Endothelial cell of umbilical vein (primary cell): ENCODE measurements at regions not wholly inside any gene's neighbourhood (a gene's known extent, or its start where the extent isn't known, plus 50 kb on each side); places are given as distances from the start of the nearest gene placed in this dataset.
"Not testable (repeated sequence)": the region's sequence is repeated elsewhere in the genome, so short reads cannot be mapped to it uniquely, and the experiment has no call there.

ENCODE experiments used
- BruUV-seq: library from RNA; stranded (reverse); fragments of 400-500 nt; replicated peaks from 2 replicates; lab custom pipeline; 2021; lab: Mats Ljungman, UMichigan
- CTCF ChIA-PET: fragments of 300-600, 350-600 bp; sonication (Branson Sonifier 250); formaldehyde crosslinking; loops from one replicate; lab custom pipeline; 2021; ENCODE audit warnings: antibody characterized with exemption, inconsistent platforms; lab: Charles Lee
- POLR2A ChIA-PET: fragments of 300-600, 350-600 bp; sonication (Branson Sonifier 250); formaldehyde crosslinking; loops from one replicate; lab custom pipeline; 2021; ENCODE audit warnings: antibody characterized with exemption, inconsistent platforms; lab: Charles Lee
- DNase-seq: peaks from one replicate; pipeline ENCODE4 v3.0.0-alpha.2; 2011; ENCODE audit warnings: low read depth, low spot score
- FAIRE-seq: peaks from 2 replicates; lab custom pipeline; 2011; peaks lifted over from hg19 to GRCh38; lab: Jason Lieb, UNC
- H2AFZ ChIP-seq: 2 replicates; pipeline ENCODE4 v1.6.0; 2012; ENCODE audit warnings: low read depth, low read length, control low read depth, inconsistent platforms
- H3K27ac ChIP-seq: 2 replicates; pipeline ENCODE4 v1.5.1; 2011; ENCODE audit warnings: low read depth, mild to moderate bottlenecking, control low read depth, low read length, moderate library complexity; ENCODE audit not compliant: insufficient read depth
- H3K27me3 ChIP-seq, 2 experiments: 2 replicates each; pipeline versions ENCODE4 v1.6.0 to v1.6.1; 2011; ENCODE audit warnings: low read length in 2 of 2, mixed read lengths in 1 of 2; ENCODE audit not compliant: control insufficient read depth in 2 of 2, insufficient read depth in 2 of 2
- H3K36me3 ChIP-seq, 2 experiments: 2 replicates in 1 of 2; 3 replicates in 1 of 2; pipeline ENCODE4 v1.5.1; 2011; ENCODE audit warnings: low read length in 2 of 2, mild to moderate bottlenecking in 1 of 2, moderate library complexity in 1 of 2; ENCODE audit not compliant: control insufficient read depth in 2 of 2, insufficient read depth in 2 of 2; ENCODE audit errors: extremely low read depth in 1 of 2
- H3K4me1 ChIP-seq: 3 replicates; pipeline ENCODE4 v1.5.1; 2011; ENCODE audit warnings: mild to moderate bottlenecking, low read length; ENCODE audit not compliant: control insufficient read depth, insufficient read depth; ENCODE audit errors: extremely low read depth
- H3K4me2 ChIP-seq: 2 replicates; pipeline ENCODE4 v1.6.1; 2011; ENCODE audit warnings: low read length, control low read depth, mixed read lengths; ENCODE audit not compliant: insufficient read depth
- H3K4me3 ChIP-seq, 3 experiments: fragments of 200-600 bp in 1 of 3; sonication (generic), shearing (Covaris generic) in 1 of 3; replicated peaks in 1 of 3; 2 replicates each; pipeline ENCODE4 v1.5.1; 2011 to 2016; ENCODE audit warnings: control low read depth in 3 of 3, low read length in 3 of 3, mild to moderate bottlenecking in 2 of 3, inconsistent platforms in 1 of 3, low read depth in 1 of 3, moderate library complexity in 1 of 3; ENCODE audit not compliant: insufficient read depth in 1 of 3
- H3K79me2 ChIP-seq: 2 replicates; pipeline ENCODE4 v1.6.0; 2012; ENCODE audit warnings: low read length, inconsistent platforms; ENCODE audit not compliant: control insufficient read depth, insufficient read depth
- H3K9ac ChIP-seq: replicated peaks from 2 replicates; pipeline ENCODE3; 2011; ENCODE audit warnings: low read length, control low read depth; ENCODE audit not compliant: insufficient read depth; ENCODE audit errors: extremely low read depth
- H3K9me1 ChIP-seq: replicated peaks from 3 replicates; pipeline ENCODE4 v1.6.0; 2011; ENCODE audit warnings: mild to moderate bottlenecking, low read length; ENCODE audit not compliant: control insufficient read depth, insufficient read depth; ENCODE audit errors: extremely low read depth
- H3K9me3 ChIP-seq: replicated peaks from 2 replicates; pipeline ENCODE4 v1.5.1; 2012; ENCODE audit warnings: low read length, inconsistent platforms; ENCODE audit not compliant: control insufficient read depth, insufficient read depth
- H4K20me1 ChIP-seq: replicated peaks from 2 replicates; pipeline ENCODE3; 2011; ENCODE audit warnings: mild to moderate bottlenecking, low read length; ENCODE audit not compliant: control insufficient read depth, insufficient read depth; ENCODE audit errors: extremely low read depth
- EZH2 ChIP-seq: IDR thresholded peaks from 2 replicates; pipeline ENCODE4 v1.6.1; 2012; ENCODE audit warnings: borderline replicate concordance, low read depth, mild to moderate bottlenecking, moderate library complexity, low read length, inconsistent platforms; ENCODE audit not compliant: severe bottlenecking
- FOS ChIP-seq: IDR thresholded peaks from 2 replicates; pipeline ENCODE4 v1.6.1; 2011; ENCODE audit warnings: mild to moderate bottlenecking, low read length, moderate library complexity, borderline replicate concordance; ENCODE audit not compliant: insufficient read depth
- GATA2 ChIP-seq: IDR thresholded peaks from 2 replicates; pipeline ENCODE4 v1.7.0; 2011; ENCODE audit warnings: low read depth, mild to moderate bottlenecking, moderate library complexity, mixed read lengths, low read length; ENCODE audit not compliant: insufficient read length, insufficient read depth
- JUN ChIP-seq: IDR thresholded peaks from 2 replicates; pipeline ENCODE4 v1.6.1; 2011; ENCODE audit warnings: borderline replicate concordance, low read depth; ENCODE audit not compliant: insufficient read length, insufficient read depth
- MYC ChIP-seq: IDR thresholded peaks from one replicate; pipeline ENCODE4 v1.6.1; 2011; ENCODE audit warnings: mild to moderate bottlenecking, low read depth, low read length
- POLR2AphosphoS5 ChIP-seq: IDR thresholded peaks from 2 replicates; pipeline ENCODE4 v1.6.1; 2012; ENCODE audit warnings: low read depth, mild to moderate bottlenecking, control low read depth, low read length, moderate library complexity; ENCODE audit not compliant: insufficient read depth
- dilution Hi-C: fragments of 300-500 bp; cut with MboI; formaldehyde crosslinking; loops from one replicate; pipeline ENCODE4 v1.15.0; 2019; ENCODE audit warnings: low sequenced_read_pairs; ENCODE audit not compliant: extremely low pct_ligation_motif_present
- intact Hi-C: fragments of 100-400 bp; cut with micrococcal nuclease; formaldehyde crosslinking; loops from one replicate; pipeline ENCODE4 v1.10.0; 2022
- TF ChIP-seq, protein P1 (sequence below): IDR thresholded peaks from 2 replicates; pipeline ENCODE4 v1.6.1; 2011; ENCODE audit not compliant: insufficient read depth, insufficient read length

DNA sequence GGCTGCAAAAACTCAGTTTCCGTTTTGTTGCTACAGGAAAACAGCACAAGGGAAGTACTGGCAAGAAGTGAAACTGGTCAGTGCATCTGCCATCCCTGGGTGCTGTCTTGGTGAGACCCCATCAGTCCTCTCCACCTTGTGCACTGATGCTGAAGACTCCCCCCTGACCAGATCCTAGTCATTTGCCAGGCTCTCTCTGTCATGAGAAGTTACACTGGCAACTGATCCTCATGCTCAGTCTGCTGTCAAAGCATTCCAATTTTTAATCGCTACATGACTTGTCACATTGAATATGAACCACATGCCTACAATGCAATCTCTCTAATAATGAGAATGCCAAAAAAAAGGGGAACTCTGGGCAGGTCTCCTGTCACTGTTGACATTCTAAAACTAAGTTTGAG, 296.5 kb downstream of the ZIC1 start:
- Histone ChIP-seq H2AFZ (no peak overlapping the region), H4K20me1 (no peaks in the 10 kb centered on the region), H3K27ac (no peak overlapping the region), H3K4me1 (no peaks in the 10 kb centered on the region), H3K9me3 (no peaks in the 10 kb centered on the region), H3K4me3 (no peak overlapping the region), H3K36me3 (no peaks in the 10 kb centered on the region), H3K79me2 (no peaks in the 10 kb centered on the region), H3K9ac (no peak overlapping the region), H3K9me1 (no peaks in the 10 kb centered on the region), H3K4me2 (no peak overlapping the region), H3K27me3 (no peaks in the 10 kb centered on the region)
- dilution Hi-C loops, result no loop called here
- no TSS peak for BruUV-seq
- intact Hi-C loops, result no loop called here
- FAIRE-seq, result no peak
- TF ChIP-seq GATA2 (no peak), FOS (no peak), POLR2AphosphoS5 (no peak), EZH2 (no peak), MYC (no peak), JUN (no peak)
- TF ChIP-seq, protein P1, sequence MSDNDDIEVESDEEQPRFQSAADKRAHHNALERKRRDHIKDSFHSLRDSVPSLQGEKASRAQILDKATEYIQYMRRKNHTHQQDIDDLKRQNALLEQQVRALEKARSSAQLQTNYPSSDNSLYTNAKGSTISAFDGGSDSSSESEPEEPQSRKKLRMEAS, result no peak
- DNase-seq, result no peak
- ChIA-PET POLR2A (no interaction called here), CTCF (no interaction called here)

DNA sequence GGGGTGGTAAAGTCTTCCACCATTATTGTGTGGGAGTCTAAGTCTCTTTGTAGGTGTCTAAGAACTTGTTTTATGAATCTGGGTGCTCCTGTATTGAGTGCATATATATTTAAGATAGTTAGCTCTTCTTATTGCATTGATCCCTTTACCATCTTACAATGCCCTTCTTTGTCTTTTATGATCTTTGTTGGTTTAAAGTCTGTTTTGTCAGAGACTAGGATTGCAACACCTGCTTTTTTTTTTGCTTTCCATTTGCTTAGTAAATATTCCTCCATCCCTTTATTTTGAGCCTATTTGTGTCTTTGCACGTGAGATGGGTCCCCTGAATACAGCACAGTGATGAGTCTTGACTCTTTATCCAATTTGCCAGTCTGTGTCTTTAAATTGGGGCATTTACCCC, 301.6 kb downstream of the ZIC1 start:
- H3K9me3 ChIP-seq, intact Hi-C loops, H2AFZ ChIP-seq, H3K4me3 ChIP-seq, FAIRE-seq, H3K79me2 ChIP-seq, dilution Hi-C loops, H3K9me1 ChIP-seq, H3K27ac ChIP-seq, H4K20me1 ChIP-seq, POLR2A ChIA-PET, H3K27me3 ChIP-seq, CTCF ChIA-PET, H3K4me2 ChIP-seq, H3K9ac ChIP-seq, DNase-seq, H3K36me3 ChIP-seq, BruUV-seq, H3K4me1 ChIP-seq: not testable (repeated sequence)
